GM18858 (cell line): ENCODE measurements at regions not wholly inside any gene's neighbourhood (a gene's known extent, or its start where the extent isn't known, plus 50 kb on each side); places are given as distances from the start of the nearest gene placed in this dataset.
"Not testable (repeated sequence)": the region's sequence is repeated elsewhere in the genome, so short reads cannot be mapped to it uniquely, and the experiment has no call there.

Experiments used
- ATAC-seq: cut with Tn5 transposase; IDR thresholded peaks from one replicate; pipeline ENCODE4 v1.9.1; 2021; ENCODE audit not compliant: unreplicated experiment

- ATAC-seq: no peak
Observed at GRCh38 chr7:66502230-66503035, 126.2 kb upstream of the KCTD7 start.

GRCh38 chr7:66503036-66503370 is 125.7 kb upstream of the KCTD7 start:
- no peak for ATAC-seq

GRCh38 chr7:66503551-66504031 is 125.1 kb upstream of the KCTD7 start:
- no peak for ATAC-seq

- no peak for ATAC-seq
Observed at GRCh38 chr7:66504131-66504530, 124.5 kb upstream of the KCTD7 start.

- ATAC-seq: no peak
Observed at GRCh38 chr7:66505009-66505408, 123.7 kb upstream of the KCTD7 start.

GRCh38 chr7:66505531-66506451 is 122.9 kb upstream of the KCTD7 start:
- no peak for ATAC-seq

- ATAC-seq: not testable (repeated sequence)
Observed at GRCh38 chr7:66506703-66507102, 122.0 kb upstream of the KCTD7 start.

- no peak for ATAC-seq
Observed at GRCh38 chr7:66507764-66508296, 120.9 kb upstream of the KCTD7 start.

- ATAC-seq: no peak
Observed at GRCh38 chr7:66508431-66508830, 120.2 kb upstream of the KCTD7 start.

- ATAC-seq: no peak
Observed at GRCh38 chr7:66514050-66514449, 114.6 kb upstream of the KCTD7 start.

GRCh38 chr7:66517212-66517909 is 111.3 kb upstream of the KCTD7 start:
- ATAC-seq: no peak

- no peak for ATAC-seq
Observed at GRCh38 chr7:66518151-66518691, 110.5 kb upstream of the KCTD7 start.

- ATAC-seq: no peak
Observed at GRCh38 chr7:66521675-66522074, 107.0 kb upstream of the KCTD7 start.

GRCh38 chr7:66522518-66522917 is 106.2 kb upstream of the KCTD7 start:
- ATAC-seq: no peak

GRCh38 chr7:66523409-66523808 is 105.3 kb upstream of the KCTD7 start:
- no peak for ATAC-seq

GRCh38 chr7:66524738-66525137 is 103.9 kb upstream of the KCTD7 start:
- ATAC-seq: no peak

- ATAC-seq: not testable (repeated sequence)
Observed at GRCh38 chr7:66526782-66527181, 101.9 kb upstream of the KCTD7 start.

GRCh38 chr7:66528652-66529051 is 100.0 kb upstream of the KCTD7 start:
- ATAC-seq: no peak

GRCh38 chr7:66529883-66530610 is 98.6 kb upstream of the KCTD7 start:
- no peak for ATAC-seq
